Right atrium auricular region (tissue), 2 donors: ENCODE measurements at regions not wholly inside any gene's neighbourhood (a gene's known extent, or its start where the extent isn't known, plus 50 kb on each side); places are given as distances from the start of the nearest gene placed in this dataset.

ENCODE experiments used
- DNase-seq: peaks from one replicate; pipeline ENCODE4 v3.0.0-alpha.2; 2019; ENCODE audit warnings: low spot score
- H3K27ac ChIP-seq, 2 donors: fragments of 200-600 bp; sonication (generic); 1 replicate in 1 of 2; 2 replicates in 1 of 2; pipeline ENCODE4 v1.5.1; 2016 to 2019
- H3K27me3 ChIP-seq, 2 donors: fragments of 200-600 bp; sonication (generic); one replicate each; pipeline versions ENCODE4 v1.5.1 to v1.6.0; 2017 to 2019
- H3K36me3 ChIP-seq: fragments of 200-600 bp; sonication (generic); one replicate; pipeline ENCODE4 v1.5.1; 2016
- H3K4me1 ChIP-seq, 2 donors: fragments of 200-600 bp; sonication (generic); one replicate each; pipeline versions ENCODE4 v1.5.1 to v1.6.0; 2017 to 2019
- H3K4me3 ChIP-seq, 2 donors: fragments of 200-600 bp; sonication (generic); 1 replicate in 1 of 2; 2 replicates in 1 of 2; pipeline ENCODE4 v1.5.1; 2017 to 2019; ENCODE audit warnings: mild to moderate bottlenecking in 1 of 2, moderate library complexity in 1 of 2
- H3K9me3 ChIP-seq, 2 donors: fragments of 200-600 bp; sonication (generic); one replicate each; pipeline ENCODE4 v1.5.1; 2019
- TF ChIP-seq, protein P1 (sequence below), 2 donors: fragments of 200-600 bp; sonication (generic); IDR thresholded peaks; one replicate each; pipeline ENCODE4 v1.5.1; 2019; ENCODE audit warnings: antibody characterized with exemption in 2 of 2

DNA sequence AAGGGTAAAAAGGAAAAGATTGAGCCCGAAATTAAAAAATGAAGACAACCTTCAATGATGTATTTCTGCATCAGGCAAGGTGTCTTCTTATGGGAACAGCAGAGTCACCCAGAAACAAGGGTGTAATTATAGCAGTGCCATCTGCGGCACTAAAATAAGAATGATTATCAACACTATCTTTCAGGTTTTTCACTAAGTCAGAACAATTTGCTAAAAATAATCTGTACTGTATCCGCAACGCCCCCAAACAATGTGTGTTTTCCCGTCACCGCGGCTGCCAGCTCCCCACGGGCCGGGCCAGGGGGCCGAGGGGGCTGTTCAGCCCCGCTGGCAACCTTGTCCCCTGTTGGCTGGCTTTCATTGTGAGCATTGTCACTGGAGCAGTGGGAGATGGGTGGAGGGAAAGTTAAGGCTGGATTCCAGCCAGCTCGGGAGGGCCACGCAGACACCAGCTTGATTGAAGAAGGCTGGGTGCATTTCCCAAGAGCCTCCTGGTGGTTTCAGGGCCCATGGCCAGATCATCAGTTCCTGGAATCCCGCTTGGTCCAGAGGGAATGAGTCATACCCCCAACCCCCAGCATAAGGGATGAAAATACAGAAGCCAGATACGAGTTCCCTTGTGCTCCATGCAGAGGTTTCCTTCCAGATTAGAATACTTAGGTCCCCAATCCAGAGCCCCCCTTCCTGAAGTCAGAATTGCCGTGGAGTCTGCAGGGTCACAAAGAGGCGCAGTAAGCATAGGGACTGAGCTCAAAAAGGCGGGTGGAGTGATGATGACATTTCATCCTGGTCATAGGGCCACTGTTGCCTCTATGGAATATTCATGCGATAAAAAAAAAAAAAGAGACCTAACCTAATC is 90.2 kb upstream of the KLF13 start:
- no peaks in the 10 kb centered on the region for H3K27me3 ChIP-seq
- H3K4me1 ChIP-seq = peaks cover 0 to 42% of the 10 kb centered on the region in 2 donors
- peak; percentile 91 for DNase-seq
- H3K36me3 ChIP-seq = no peaks in the 10 kb centered on the region
- no peaks in the 10 kb centered on the region for H3K9me3 ChIP-seq
- peak overlapping the region; percentile 88 to 94 for H3K27ac ChIP-seq
- TF ChIP-seq, protein P1, sequence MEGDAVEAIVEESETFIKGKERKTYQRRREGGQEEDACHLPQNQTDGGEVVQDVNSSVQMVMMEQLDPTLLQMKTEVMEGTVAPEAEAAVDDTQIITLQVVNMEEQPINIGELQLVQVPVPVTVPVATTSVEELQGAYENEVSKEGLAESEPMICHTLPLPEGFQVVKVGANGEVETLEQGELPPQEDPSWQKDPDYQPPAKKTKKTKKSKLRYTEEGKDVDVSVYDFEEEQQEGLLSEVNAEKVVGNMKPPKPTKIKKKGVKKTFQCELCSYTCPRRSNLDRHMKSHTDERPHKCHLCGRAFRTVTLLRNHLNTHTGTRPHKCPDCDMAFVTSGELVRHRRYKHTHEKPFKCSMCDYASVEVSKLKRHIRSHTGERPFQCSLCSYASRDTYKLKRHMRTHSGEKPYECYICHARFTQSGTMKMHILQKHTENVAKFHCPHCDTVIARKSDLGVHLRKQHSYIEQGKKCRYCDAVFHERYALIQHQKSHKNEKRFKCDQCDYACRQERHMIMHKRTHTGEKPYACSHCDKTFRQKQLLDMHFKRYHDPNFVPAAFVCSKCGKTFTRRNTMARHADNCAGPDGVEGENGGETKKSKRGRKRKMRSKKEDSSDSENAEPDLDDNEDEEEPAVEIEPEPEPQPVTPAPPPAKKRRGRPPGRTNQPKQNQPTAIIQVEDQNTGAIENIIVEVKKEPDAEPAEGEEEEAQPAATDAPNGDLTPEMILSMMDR (IDR thresholded peaks at IDR 0.05) = no peak
- peak overlapping the region in 1 of 2 donors; percentile 16 for H3K4me3 ChIP-seq

DNA sequence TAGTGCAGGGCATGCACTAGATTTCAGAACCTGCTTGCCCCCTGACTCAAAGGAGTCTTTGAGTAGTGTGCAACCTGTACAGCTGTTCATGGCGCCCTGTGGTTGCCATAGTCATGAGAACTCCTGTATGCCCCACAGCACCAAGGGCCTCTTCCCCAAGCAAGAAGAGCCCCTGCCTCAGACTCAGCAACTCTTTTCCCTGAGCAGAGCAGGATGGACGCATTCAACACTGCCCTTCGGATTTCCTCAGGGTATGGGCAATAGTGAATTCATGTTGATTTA is 89.7 kb upstream of the KLF13 start:
- H3K4me1 ChIP-seq = peaks cover 0 to 42% of the 10 kb centered on the region in 2 donors
- no peaks in the 10 kb centered on the region for H3K36me3 ChIP-seq
- no peak for DNase-seq
- H3K27me3 ChIP-seq = no peaks in the 10 kb centered on the region
- no peak overlapping the region for H3K4me3 ChIP-seq
- H3K9me3 ChIP-seq = no peaks in the 10 kb centered on the region
- TF ChIP-seq, protein P1 (IDR thresholded peaks at IDR 0.05) = no peak
- H3K27ac ChIP-seq = peak overlapping the region; percentile 88 to 94

DNA sequence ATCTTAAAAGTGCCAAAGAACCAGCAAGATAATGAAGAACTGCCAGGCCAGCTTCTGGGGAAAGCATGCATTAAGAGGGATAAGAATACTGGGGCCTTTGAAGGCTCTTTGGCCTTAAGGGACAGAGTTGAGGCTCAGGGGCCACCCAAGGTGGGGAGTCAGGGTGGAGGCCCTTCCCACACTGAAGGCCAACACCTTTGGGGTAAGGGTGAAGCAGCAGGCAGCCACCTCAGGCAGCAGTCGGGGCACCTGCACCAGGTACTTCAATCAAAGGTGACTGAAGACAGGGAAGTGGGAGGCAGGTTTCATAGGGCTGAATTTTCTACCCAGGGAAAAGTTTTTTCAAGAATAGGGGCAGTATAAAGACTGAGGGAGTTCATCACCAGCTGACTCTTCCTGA is 87.7 kb upstream of the KLF13 start:
- Histone ChIP-seq H3K36me3 (no peaks in the 10 kb centered on the region), H3K27ac (peak overlapping the region in 1 of 2 donors; percentile 27), H3K4me1 (peaks cover 0 to 41% of the 10 kb centered on the region in 2 donors), H3K9me3 (no peaks in the 10 kb centered on the region), H3K27me3 (no peaks in the 10 kb centered on the region), H3K4me3 (no peak overlapping the region)
- DNase-seq = no peak
- TF ChIP-seq, protein P1 (IDR thresholded peaks at IDR 0.05) = no peak

DNA sequence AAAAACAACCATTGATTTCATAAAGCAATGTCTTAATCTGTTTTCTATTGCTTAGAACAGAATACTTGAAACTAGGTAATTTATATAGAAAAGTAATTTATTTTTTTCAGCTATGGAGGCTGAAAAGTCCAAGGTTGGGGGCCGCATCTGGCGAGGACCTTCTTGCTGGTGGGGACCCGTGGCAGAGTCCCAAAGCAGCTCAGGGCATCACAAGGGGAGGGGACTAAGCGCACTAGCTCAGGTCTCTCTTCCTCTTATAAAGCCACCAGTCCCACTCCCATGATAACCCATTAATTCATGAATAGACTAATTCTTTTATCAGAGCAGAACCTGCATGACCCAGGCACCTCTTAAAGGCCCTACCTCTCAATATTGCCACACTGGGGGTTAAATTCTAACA is 87.2 kb upstream of the KLF13 start:
- no peak overlapping the region for H3K27ac ChIP-seq
- no peaks in the 10 kb centered on the region for H3K9me3 ChIP-seq
- no peaks in the 10 kb centered on the region for H3K36me3 ChIP-seq
- H3K4me1 ChIP-seq = peaks cover 0 to 38% of the 10 kb centered on the region in 2 donors
- TF ChIP-seq, protein P1 (IDR thresholded peaks at IDR 0.05) = no peak
- no peak overlapping the region for H3K4me3 ChIP-seq
- H3K27me3 ChIP-seq = no peaks in the 10 kb centered on the region
- no peak for DNase-seq

DNA sequence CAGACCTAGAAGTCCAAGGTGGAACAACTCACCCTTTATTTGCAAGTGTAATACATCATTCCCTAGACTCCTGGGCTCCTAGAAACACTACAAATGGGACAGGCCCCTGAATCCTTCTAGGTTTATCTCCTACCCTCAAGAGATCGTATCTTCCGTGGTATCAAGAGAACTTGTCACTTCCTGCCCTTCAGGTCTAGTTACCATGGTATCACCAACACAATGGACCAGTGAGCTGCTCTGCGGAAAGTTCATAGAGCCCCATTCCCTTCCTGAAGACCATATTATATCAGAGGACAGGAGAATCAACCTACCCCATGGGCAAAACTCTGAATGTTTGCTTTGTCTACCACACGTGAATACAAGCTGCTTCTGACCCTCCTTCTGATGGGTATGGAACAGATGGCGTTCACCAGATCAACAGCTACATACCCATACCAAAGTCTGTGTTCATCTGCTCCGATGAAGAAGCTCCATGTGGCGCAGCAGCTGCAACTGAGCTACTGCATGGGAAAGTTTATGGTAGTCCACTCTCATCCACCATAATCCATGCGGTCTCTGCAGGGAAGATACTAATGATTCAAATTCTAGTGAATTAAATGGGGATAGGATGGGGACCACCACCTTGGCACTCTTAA is 84.6 kb upstream of the KLF13 start:
- no peaks in the 10 kb centered on the region for H3K36me3 ChIP-seq
- peaks cover 0 to 18% of the 10 kb centered on the region in 2 donors for H3K4me1 ChIP-seq
- TF ChIP-seq, protein P1 (IDR thresholded peaks at IDR 0.05) = no peak
- no peak overlapping the region for H3K27ac ChIP-seq
- no peak overlapping the region for H3K4me3 ChIP-seq
- H3K27me3 ChIP-seq = no peaks in the 10 kb centered on the region
- H3K9me3 ChIP-seq = no peaks in the 10 kb centered on the region
- no peak for DNase-seq
